HG02678 (cell line): ENCODE measurements at regions not wholly inside any gene's neighbourhood (a gene's known extent, or its start where the extent isn't known, plus 50 kb on each side); places are given as distances from the start of the nearest gene placed in this dataset.
"Not testable (repeated sequence)": the region's sequence is repeated elsewhere in the genome, so short reads cannot be mapped to it uniquely, and the experiment has no call there.

Experiments used
- ATAC-seq: cut with Tn5 transposase; IDR thresholded peaks from one replicate; pipeline ENCODE4 v1.9.1; 2021; ENCODE audit warnings: mild to moderate bottlenecking, moderate library complexity; ENCODE audit not compliant: unreplicated experiment

DNA sequence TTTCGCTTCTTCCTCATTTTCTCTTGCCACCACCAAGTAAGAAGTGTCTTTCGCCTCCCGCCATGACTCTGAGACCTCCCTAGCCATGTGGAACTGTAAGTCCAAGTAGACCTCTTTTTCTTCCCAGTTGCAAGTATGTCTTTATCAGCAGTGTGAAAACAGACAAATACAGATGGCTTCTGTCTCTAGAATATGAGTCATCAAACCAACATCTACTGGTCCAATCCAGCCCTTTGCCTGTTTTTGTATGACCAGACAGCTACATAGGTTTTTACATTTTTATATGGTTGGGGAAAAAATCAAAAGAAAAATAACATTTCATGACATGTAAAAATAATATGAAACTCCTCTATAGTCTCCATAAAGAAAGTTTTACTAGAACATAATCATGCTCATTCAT, 118.7 kb upstream of the PTPRG start:
- no peak for ATAC-seq

DNA sequence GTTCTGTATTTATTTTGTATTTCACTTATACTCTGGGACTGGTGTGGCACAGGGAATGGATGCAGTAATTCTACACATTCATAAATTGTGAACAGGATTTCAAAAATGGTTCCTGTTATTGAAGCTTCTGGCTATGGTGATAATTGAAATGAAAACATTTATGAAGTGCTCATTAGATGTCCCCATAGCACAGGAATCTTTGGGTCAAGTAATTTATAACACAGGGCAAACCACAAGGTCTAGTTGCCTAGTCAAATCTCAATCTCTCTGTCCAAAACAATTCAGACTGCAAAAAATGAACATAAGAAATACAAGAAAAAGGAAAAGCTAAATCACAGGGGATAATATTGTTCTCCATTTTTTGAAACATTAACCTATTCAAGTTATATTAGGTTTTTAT, 117.5 kb upstream of the PTPRG start:
- ATAC-seq, result no peak

DNA sequence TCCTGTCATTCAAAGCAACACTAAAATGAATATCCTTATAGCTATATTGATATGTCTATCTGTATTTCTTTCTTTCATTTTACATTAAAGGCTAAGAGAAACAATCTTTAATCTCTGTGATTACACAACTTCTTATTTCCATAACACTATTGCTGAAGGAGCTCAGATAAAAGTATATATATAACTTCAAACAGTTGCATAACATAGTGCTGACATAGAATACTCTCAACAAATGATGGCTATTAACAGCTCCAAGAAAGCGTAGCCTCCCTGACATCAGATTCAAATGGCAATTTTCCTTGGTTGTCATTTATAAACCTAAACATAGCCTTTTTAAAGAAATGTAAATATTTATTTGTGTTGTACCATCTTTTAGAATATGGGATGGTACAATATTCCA, 116.6 kb upstream of the PTPRG start:
- ATAC-seq, result no peak

DNA sequence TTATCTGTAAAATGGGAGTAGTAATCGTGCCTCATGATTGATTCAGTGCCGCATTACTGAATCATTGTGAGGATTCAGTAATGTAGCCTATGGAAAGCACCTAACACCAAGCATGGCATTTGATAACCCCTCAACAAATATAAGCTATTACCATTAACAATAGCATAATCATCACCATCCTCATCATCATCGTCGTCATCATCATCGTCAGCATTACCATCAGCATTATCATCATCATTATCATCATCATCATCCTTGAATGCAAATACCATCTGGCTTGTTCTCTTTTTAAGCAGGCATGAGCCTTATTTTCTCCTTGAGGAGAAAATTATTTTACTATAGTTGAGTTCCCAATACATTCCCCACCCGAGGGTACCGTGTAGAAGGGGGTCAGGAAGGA, 115.4 kb upstream of the PTPRG start:
- ATAC-seq, result no peak

DNA sequence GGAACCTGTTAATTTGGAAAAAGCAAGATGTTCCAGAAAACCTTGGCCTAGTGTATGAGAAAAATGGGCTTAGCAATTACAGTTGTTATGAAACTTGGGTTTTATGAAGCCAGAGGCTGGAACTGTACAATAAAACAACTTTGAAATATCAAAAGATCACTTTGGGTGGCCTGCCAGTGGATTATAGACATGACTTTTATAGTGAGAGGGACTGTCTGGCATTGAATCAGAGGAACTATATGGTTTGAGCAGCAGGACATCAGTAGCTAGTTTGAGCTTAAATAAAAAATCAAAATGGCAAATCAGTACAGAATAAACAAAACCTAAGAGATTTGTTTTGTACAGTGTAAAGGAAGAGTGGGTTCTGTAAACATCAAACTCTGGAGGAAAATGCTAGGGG, 115.0 kb upstream of the PTPRG start:
- no peak for ATAC-seq

DNA sequence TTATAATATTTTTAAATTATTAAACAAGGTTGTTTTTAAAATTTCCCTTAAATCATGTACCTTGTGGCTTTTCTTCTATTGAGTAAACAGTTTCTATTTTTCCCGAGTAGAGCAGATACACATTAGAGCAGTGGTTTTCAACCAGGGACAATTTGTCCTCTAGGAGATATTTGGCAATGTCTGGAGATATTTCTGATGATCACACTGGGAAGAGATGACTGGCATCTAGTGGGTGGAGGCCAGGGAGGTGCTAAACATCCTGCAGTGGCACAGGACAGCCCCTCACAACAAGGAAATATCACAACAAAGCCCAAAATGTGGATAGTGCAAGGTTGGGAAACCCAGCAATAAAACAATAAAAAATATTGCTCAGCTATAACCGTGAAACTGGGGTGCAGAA, 113.0 kb upstream of the PTPRG start:
- ATAC-seq, result no peak

DNA sequence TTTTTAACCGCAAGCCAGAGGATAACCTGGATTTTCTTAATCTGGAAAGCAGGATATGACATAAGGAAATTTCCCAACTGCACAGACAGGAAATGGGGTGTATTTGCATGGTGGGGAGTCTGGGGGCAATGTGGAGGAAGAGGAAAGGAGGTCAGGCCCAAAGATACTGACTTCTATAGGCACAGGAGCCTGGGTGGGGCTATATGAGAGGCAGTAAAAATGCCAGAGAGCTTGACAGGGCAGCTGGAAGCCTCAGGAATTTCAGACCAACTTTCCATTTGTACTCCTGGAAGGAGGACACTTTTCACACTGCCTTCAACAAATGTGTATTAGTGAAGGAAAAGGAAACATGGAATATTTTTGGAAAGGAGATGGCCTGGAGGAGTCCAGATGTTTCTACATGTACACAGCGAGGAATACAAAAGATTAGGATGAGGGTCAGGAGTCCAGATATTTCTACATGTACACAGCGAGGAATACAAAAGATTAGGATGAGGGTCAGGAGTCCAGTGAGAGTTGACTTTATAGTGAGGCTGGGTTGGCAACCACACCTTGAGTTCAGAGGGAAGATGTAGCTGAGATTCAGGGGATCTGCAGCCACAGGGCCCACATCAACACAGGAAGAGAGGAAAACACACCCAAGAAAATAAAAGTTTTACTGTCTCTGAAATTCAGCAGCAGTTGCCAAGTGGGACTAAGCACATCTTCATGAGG, 111.9 kb upstream of the PTPRG start:
- no peak for ATAC-seq

DNA sequence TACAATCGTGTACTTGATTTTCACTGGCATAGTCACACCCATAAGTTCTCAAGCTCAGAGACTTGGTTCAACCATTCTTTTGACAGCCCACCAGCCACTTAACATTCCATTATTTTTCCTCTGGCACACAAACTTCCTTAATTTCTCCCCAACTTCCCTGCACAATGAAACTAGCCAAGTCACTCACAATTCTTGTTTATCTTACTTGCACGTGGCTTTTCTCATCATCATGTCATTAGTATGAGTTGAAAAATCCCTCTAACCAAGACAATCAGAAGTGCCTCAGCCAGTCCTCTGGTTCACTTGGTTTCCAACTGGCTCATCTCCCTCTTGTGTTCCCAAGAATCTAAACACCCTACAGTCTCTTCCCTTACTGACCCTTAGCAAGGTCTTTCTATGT, 110.5 kb upstream of the PTPRG start:
- ATAC-seq, result no peak

DNA sequence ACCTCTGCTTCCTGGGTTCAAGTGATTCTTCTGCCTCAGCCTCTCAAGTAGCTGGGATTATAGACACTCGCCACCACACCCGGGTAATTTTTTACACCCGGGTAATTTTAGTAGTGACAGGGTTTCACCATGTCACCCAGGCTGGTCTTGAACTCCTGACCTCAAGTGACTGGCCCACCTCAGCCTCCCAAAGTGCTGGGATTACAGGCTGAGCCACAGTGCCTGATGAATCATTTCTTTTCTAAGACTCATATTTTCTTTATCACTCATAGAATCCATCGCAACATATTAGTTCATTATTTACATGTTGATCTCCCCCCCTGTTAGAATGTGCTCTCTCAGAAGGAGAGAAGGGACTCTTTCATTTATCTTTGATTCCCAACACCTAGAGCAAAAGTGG, 109.5 kb upstream of the PTPRG start:
- ATAC-seq, result no peak

DNA sequence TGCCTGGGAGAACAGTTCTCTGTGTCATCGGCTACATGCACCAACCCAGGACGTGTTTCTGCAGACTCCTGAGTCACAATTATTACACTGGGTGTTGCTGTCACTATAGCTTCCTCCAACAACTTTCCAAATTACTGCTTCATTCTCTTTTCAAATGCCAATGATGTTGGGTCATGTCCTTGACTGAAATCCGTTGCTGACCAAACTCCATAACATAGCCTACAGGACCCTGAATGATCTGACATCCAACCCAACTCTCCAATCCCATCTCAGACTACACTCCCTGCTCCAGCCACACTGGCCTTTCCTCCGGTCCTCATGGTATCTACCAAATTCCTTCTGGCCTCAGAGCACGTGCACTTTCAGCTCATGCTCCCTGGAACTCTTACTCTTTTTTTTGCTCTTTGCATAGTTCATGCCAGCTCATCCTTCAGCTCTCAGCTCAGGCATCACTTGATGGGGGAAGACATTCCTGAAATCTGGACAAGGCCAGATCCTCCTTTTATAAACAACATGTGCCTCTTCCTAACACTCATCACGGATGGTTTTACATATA, 108.8 kb upstream of the PTPRG start:
- no peak for ATAC-seq

DNA sequence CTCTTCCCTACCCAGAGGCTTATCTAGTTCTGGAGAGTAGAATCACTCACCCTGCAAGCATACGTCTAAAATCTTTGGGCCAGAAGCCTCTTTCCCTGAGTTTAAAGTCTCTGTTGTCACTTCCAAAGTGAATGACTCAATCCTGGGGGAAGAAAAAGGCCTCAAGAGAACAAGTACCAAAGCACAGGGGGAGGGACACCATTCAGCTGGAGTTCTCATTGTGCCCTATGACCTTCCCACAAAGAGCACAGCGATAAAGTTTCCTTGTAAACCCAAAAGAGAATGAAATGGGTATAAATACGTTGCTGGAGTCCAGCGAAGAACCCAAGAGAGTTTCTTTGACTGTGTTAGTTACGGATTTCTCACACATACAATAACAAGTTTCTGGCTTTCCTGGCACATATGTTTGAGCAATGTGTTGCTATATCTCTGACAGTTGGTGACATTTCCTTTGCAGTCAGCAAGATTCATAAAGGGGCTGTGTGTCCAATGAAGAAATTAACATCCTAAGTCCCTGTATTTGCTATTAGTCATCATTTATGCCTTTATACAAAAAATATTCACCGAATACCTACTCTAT, 107.3 kb upstream of the PTPRG start:
- no peak for ATAC-seq

DNA sequence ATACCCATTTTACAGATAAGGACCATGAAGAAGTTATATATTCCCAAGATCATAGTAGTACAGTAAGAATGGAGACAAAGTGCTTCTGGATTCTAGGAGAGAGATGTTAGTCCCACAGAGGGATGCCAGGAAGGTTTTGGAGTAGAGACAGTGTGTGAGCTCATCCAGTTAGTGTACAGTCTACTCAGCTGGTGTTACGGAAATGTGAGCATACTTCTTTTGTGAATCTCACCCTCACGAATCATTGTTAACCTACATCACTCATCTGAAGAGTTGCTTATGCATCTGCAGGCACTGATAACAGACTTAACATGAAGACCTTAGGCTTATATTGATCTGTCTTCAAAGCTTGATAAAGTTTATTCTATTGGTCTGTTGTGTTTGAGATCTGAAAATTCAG, 106.6 kb upstream of the PTPRG start:
- no peak for ATAC-seq

DNA sequence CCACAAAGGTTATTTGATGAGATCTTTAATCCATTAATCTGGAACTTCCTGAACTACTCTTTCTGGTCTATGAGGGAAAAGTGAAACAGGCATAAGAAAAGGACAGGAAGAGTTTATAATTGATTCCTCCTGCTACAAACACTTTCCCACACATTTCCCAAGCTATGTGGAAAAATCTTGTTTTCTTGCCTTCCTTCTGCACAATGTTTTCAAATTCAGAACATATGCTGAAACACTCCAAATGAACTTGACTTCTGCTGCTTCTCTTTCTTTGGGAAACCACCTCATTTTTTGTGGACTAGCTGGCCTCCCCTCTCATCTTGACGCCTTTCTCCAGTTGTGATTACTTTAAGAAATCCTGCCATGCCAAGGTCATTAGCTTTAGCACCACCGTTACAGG, 100.7 kb upstream of the PTPRG start:
- no peak for ATAC-seq

DNA sequence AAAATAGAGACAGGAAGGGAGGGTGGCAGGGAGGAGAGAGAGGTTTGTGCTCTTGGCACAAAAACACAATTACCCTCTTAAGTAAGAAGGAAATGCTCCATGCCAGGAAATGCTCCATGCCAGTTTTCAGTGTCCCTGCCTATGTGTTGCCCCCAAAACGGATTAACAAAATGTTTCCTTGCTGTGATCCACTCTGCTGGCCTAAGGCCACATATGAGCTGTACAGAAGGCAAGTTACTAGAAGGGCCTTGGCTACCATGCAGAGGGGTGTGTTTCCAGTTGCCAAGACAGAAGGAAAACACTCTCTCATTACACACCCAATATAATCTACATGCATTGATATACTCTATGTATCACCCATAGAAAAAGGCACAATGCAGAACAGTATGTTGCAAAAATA, 98.2 kb upstream of the PTPRG start:
- no peak for ATAC-seq

DNA sequence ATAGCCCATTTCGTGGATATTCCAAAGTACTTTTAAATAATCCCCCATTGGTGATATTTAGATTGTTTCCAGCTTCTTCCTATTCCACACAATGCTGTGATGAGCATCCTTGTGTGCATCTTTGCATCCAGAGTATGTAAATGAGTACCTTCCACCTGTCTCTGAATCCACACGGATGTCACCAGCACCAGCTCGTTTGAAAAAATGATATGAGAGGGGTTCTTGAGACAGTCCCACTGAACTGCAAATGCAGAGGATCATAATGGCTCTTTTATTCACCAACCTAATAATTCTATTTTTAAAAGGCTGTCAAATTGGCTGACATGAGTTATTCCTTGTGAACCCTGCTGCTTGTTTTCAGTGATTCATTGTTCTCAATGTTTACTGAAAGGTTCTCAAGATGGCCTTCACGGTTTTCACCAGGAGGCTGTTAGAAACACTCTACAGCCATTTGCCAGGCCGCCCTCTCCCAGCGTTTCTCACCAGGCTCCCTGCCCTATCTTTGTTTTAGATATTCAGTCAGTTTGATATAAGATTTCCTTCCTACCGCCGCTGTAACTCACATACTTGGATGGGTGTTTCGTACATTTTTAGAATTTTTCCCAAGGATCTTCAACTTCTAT, 96.7 kb upstream of the PTPRG start:
- ATAC-seq, result no peak

DNA sequence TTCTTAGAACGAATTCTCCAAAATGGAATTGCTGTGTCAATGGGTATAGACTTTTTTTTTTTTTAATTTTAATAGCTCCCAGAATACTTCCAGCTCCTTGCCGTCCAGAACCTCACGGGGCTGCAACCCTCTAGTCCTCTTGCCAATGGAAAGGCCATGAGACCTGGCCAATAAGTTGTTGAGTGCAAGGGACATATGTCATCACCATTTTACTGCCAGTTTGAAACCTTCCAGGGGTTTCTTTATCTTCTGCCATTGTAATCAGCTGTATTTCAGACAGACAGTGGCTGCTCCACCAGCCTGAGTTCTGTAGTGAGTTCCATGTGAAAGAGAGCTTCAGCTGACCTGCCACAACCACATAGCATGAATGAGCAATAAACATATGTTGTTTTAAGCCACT, 95.0 kb upstream of the PTPRG start:
- ATAC-seq, result no peak

DNA sequence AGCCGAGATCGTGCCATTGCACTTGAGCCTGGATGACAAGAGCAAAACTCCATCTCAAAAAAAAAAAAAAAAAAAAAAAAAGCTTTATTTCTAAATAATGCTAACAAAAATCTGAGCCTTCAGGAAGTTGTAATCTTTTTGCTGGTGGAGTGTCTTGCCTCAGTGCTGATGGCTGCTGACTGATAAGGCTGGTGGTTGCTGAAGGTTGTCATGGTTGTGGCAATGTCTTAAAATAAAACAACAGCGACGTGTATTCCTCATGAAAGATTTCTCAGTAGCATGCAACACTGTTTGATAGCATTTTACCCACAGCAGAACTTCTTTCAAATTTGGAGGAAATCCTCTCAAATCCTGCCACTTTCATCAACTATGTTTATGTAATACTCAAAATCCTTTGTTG, 77.4 kb upstream of the PTPRG start:
- ATAC-seq, result no peak

DNA sequence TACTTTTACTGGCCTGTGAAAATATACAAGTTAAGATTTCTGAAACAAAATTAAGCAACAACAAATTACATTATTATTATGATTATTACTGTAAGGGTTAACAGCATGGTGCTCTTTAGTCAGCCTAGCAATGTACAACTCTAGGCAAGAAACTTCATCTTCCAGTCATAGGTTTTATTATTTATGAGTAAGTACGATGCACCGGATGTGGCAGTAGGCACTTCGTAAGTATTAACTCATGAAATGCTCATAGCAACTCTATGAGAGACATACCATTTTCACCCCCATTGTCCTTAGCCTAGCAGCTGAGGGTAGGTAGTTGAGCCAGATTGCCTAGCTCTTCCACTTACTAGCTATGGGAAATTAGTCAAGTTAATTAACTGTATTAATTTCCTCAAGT, 68.0 kb upstream of the PTPRG start:
- no peak for ATAC-seq

DNA sequence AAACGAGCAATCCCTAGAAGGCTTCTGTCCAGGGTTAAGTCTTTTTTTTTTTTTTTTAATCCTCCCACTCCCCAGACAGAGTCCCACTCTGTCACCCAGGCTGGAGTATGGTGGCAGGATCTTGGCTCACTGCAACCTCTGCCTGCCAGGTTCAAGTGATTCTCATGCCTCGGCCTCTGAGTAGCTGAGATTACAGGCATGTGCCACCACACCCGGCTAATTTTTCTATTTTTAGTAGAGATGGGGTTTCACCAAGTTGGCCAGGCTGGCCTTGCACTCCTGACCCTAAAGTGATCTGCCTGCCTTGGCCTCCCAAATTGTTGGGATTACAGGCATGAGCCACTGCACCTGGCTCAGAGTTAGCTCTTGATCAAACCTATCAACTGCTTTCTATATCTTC, 67.1 kb upstream of the PTPRG start:
- not testable (repeated sequence) for ATAC-seq

DNA sequence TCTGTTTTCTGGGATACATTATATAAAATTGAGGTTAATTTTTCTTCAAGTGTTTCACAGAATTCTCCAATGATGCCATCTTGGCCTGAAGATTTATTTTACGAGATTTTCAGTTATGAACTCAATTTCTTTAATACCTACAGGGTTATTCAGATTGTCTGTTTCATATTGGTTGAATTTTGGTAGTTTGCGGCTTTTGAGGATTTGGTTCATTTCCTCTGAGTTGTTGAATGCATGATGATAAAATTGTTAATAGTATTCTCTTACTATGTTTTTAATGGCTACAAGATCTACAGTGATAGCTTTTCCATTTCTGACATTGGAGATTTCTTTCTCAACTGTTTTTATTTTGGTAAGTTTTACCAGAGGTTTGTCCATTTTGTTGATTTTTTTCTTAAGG, 63.9 kb upstream of the PTPRG start:
- ATAC-seq, result no peak

DNA sequence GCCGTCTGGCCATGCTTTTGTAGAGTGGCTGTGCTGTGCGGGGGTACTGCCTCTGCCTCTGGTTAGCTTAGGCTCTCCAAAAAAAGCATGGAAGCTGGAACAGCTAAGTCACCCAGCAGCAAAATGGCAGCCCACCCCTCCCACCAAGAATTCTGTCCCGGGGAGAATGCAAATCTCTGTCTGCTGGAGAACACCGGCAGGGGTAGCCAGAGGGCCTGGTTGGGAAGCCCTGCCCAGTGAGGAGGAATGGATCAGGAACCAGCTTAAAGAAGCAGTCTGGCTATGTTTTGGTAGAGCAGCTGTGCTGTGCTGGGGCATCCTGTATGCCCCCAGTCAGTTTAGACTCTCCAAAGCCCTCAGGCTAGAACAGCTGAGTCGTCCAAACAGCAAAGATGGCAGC, 56.2 kb upstream of the PTPRG start:
- ATAC-seq, result no peak

DNA sequence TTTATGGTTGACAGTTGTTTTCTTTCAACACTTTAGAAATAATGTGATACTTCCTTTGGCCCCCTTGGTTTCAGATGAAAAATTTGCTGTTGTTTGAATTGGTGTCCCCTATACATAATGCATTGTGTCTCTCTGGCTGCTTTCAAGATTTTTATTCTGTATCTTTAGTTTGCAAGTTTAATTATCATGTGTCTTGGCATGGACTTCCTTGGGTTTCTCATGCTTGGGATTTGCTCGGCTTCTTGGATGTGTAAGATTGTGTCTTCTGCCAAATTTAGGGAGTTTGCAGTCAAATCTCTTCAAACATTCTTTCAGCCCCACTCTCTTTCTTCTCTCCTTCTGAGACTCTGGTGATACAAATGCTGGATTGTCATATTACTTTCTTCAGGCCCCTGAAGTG, 53.4 kb upstream of the PTPRG start:
- ATAC-seq, result no peak
